H1 (cell line): ENCODE measurements at regions not wholly inside any gene's neighbourhood (a gene's known extent, or its start where the extent isn't known, plus 50 kb on each side); places are given as distances from the start of the nearest gene placed in this dataset.

Source experiments
- BRCA1 ChIP-seq: IDR thresholded peaks from 2 replicates; pipeline ENCODE4 v1.6.1; 2012; ENCODE audit warnings: low read depth, low read length, improper control_type of control experiment
- CEBPB ChIP-seq: IDR thresholded peaks from 2 replicates; pipeline ENCODE4 v1.6.1; 2012; ENCODE audit warnings: low read depth, low read length
- EGR1 ChIP-seq: IDR thresholded peaks from 2 replicates; pipeline ENCODE4 v1.6.1; 2011; ENCODE audit warnings: low read depth, low read length, borderline replicate concordance
- EP300 ChIP-seq, 2 experiments: IDR thresholded peaks; 1 replicate in 1 of 2; 2 replicates in 1 of 2; pipeline ENCODE4 v1.6.1; 2011 to 2012; ENCODE audit warnings: low read depth in 2 of 2, low read length in 2 of 2, mild to moderate bottlenecking in 2 of 2, borderline replicate concordance in 1 of 2, inconsistent platforms in 1 of 2, moderate library complexity in 1 of 2
- HDAC2 ChIP-seq, 2 experiments: fragments of 300-600 bp in 1 of 2; sonication (generic) in 1 of 2; IDR thresholded peaks; 2 replicates each; pipeline ENCODE4 v1.6.1; 2011 to 2012; ENCODE audit warnings: low read depth in 2 of 2, low read length in 2 of 2, mild to moderate bottlenecking in 2 of 2, moderate library complexity in 2 of 2, borderline replicate concordance in 1 of 2, inconsistent platforms in 1 of 2
- RAD21 ChIP-seq, 2 experiments: IDR thresholded peaks in 1 of 2; conservative IDR thresholded peaks in 1 of 2; 2 replicates each; pipeline ENCODE4 v1.6.1; 2011; ENCODE audit warnings: low read depth in 2 of 2, low read length in 2 of 2, improper control_type of control experiment in 1 of 2, inconsistent platforms in 1 of 2, mild to moderate bottlenecking in 1 of 2, moderate library complexity in 1 of 2
- SAP30 ChIP-seq: fragments of 300-600 bp; sonication (generic); IDR thresholded peaks from 2 replicates; pipeline ENCODE4 v1.7.1; 2012; ENCODE audit warnings: low read length, moderate library complexity, mild to moderate bottlenecking, inconsistent platforms; ENCODE audit not compliant: insufficient read depth, insufficient replicate concordance
- TAF1 ChIP-seq: IDR thresholded peaks from 2 replicates; pipeline ENCODE4 v1.6.1; 2011; ENCODE audit warnings: mild to moderate bottlenecking, low read depth, low read length
- TCF12 ChIP-seq: IDR thresholded peaks from 2 replicates; pipeline ENCODE4 v1.6.1; 2011; ENCODE audit warnings: low read depth, mild to moderate bottlenecking, low read length
- TF ChIP-seq, protein P1 (sequence below): fragments of 300-600 bp; sonication (generic); IDR thresholded peaks from 2 replicates; pipeline ENCODE4 v1.7.1; 2012; ENCODE audit warnings: low read length, moderate library complexity, mild to moderate bottlenecking, inconsistent platforms; ENCODE audit not compliant: insufficient replicate concordance

- TF ChIP-seq, protein P1, sequence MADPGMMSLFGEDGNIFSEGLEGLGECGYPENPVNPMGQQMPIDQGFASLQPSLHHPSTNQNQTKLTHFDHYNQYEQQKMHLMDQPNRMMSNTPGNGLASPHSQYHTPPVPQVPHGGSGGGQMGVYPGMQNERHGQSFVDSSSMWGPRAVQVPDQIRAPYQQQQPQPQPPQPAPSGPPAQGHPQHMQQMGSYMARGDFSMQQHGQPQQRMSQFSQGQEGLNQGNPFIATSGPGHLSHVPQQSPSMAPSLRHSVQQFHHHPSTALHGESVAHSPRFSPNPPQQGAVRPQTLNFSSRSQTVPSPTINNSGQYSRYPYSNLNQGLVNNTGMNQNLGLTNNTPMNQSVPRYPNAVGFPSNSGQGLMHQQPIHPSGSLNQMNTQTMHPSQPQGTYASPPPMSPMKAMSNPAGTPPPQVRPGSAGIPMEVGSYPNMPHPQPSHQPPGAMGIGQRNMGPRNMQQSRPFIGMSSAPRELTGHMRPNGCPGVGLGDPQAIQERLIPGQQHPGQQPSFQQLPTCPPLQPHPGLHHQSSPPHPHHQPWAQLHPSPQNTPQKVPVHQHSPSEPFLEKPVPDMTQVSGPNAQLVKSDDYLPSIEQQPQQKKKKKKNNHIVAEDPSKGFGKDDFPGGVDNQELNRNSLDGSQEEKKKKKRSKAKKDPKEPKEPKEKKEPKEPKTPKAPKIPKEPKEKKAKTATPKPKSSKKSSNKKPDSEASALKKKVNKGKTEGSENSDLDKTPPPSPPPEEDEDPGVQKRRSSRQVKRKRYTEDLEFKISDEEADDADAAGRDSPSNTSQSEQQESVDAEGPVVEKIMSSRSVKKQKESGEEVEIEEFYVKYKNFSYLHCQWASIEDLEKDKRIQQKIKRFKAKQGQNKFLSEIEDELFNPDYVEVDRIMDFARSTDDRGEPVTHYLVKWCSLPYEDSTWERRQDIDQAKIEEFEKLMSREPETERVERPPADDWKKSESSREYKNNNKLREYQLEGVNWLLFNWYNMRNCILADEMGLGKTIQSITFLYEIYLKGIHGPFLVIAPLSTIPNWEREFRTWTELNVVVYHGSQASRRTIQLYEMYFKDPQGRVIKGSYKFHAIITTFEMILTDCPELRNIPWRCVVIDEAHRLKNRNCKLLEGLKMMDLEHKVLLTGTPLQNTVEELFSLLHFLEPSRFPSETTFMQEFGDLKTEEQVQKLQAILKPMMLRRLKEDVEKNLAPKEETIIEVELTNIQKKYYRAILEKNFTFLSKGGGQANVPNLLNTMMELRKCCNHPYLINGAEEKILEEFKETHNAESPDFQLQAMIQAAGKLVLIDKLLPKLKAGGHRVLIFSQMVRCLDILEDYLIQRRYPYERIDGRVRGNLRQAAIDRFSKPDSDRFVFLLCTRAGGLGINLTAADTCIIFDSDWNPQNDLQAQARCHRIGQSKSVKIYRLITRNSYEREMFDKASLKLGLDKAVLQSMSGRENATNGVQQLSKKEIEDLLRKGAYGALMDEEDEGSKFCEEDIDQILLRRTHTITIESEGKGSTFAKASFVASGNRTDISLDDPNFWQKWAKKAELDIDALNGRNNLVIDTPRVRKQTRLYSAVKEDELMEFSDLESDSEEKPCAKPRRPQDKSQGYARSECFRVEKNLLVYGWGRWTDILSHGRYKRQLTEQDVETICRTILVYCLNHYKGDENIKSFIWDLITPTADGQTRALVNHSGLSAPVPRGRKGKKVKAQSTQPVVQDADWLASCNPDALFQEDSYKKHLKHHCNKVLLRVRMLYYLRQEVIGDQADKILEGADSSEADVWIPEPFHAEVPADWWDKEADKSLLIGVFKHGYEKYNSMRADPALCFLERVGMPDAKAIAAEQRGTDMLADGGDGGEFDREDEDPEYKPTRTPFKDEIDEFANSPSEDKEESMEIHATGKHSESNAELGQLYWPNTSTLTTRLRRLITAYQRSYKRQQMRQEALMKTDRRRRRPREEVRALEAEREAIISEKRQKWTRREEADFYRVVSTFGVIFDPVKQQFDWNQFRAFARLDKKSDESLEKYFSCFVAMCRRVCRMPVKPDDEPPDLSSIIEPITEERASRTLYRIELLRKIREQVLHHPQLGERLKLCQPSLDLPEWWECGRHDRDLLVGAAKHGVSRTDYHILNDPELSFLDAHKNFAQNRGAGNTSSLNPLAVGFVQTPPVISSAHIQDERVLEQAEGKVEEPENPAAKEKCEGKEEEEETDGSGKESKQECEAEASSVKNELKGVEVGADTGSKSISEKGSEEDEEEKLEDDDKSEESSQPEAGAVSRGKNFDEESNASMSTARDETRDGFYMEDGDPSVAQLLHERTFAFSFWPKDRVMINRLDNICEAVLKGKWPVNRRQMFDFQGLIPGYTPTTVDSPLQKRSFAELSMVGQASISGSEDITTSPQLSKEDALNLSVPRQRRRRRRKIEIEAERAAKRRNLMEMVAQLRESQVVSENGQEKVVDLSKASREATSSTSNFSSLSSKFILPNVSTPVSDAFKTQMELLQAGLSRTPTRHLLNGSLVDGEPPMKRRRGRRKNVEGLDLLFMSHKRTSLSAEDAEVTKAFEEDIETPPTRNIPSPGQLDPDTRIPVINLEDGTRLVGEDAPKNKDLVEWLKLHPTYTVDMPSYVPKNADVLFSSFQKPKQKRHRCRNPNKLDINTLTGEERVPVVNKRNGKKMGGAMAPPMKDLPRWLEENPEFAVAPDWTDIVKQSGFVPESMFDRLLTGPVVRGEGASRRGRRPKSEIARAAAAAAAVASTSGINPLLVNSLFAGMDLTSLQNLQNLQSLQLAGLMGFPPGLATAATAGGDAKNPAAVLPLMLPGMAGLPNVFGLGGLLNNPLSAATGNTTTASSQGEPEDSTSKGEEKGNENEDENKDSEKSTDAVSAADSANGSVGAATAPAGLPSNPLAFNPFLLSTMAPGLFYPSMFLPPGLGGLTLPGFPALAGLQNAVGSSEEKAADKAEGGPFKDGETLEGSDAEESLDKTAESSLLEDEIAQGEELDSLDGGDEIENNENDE: no peak
- no peak for TF ChIP-seq SAP30
- no peak for TF ChIP-seq EP300 (IDR thresholded peaks at IDR 0.05; ENCODE audit: borderline replicate concordance in 1 of 2, low read depth in 2 of 2, low read length in 2 of 2)
- no peak for TF ChIP-seq RAD21 (IDR thresholded peaks at IDR 0.05 in 1 of 2, conservative IDR thresholded peaks at IDR 0.05 in 1 of 2; ENCODE audit: low read depth in 2 of 2, low read length in 2 of 2)
- no peak for TF ChIP-seq BRCA1
- no peak for TF ChIP-seq CEBPB
- no peak for TF ChIP-seq EGR1
- no peak for TF ChIP-seq HDAC2 (IDR thresholded peaks at IDR 0.05; ENCODE audit: borderline replicate concordance in 1 of 2, low read depth in 2 of 2, low read length in 2 of 2)
- TF ChIP-seq TCF12: no peak
- peak; percentile 47; the same call in 1 of the 2 replicates for TF ChIP-seq TAF1
Observed at GRCh38 chr13:20301403-20302071, 69.4 kb upstream of the GJB6 start (continued).
